WTC11 (cell line): ENCODE measurements at regions not wholly inside any gene's neighbourhood (a gene's known extent, or its start where the extent isn't known, plus 50 kb on each side); places are given as distances from the start of the nearest gene placed in this dataset.

Experiments used
- ATAC-seq: fragments of 200-7000 bp; cut with Tn5 transposase; 2 replicates; pipeline ENCODE4 v1.10.0; 2021; ENCODE audit warnings: mild to moderate bottlenecking, moderate library complexity
- CTCF ChIA-PET: fragments of 300-600 bp; sonication (Branson Sonifier 250); formaldehyde crosslinking; loops from one replicate; lab custom pipeline; 2021; ENCODE audit warnings: antibody characterized with exemption; lab: Charles Lee
- POLR2A ChIA-PET: fragments of 350-600 bp; sonication (Branson Sonifier 250); formaldehyde crosslinking; loops from one replicate; lab custom pipeline; 2021; ENCODE audit warnings: antibody characterized with exemption; lab: Charles Lee
- DNase-seq: peaks from one replicate; pipeline ENCODE4 v3.0.0; 2021; ENCODE audit warnings: low spot score
- H3K27ac Mint-ChIP-seq: 2 replicates; pipeline ENCODE4 v1.8.0; 2021; ENCODE audit warnings: mixed read lengths
- H3K27me3 Mint-ChIP-seq: 2 replicates; pipeline ENCODE4 v1.8.0; 2021; ENCODE audit warnings: low read depth, mild to moderate bottlenecking, moderate library complexity, mixed read lengths
- H3K36me3 Mint-ChIP-seq: 2 replicates; pipeline ENCODE4 v1.8.0; 2021; ENCODE audit warnings: mixed read lengths
- H3K4me1 Mint-ChIP-seq: 2 replicates; pipeline ENCODE4 v1.8.0; 2022; ENCODE audit warnings: mixed read lengths
- H3K4me3 Mint-ChIP-seq: 2 replicates; pipeline ENCODE4 v1.8.0; 2021; ENCODE audit warnings: mild to moderate bottlenecking, moderate library complexity, mixed read lengths
- H3K9me3 Mint-ChIP-seq: 2 replicates; pipeline ENCODE4 v1.8.0; 2021; ENCODE audit warnings: mixed read lengths
- AR ChIP-seq: fragments of 250-450 bp; sonication (Bioruptor Pico); IDR thresholded peaks from 2 replicates; pipeline ENCODE4 v1.9.0; 2021; ENCODE audit warnings: mild to moderate bottlenecking
- ATF3 ChIP-seq: sonication (generic); formaldehyde crosslinking; conservative IDR thresholded peaks from 2 replicates; pipeline ENCODE4 v1.8.1; 2022; ENCODE audit warnings: mild to moderate bottlenecking, missing genetic modification reagents
- ATF6 ChIP-seq: sonication (generic); formaldehyde crosslinking; IDR thresholded peaks from 2 replicates; pipeline ENCODE4 v1.8.1; 2023; ENCODE audit warnings: mild to moderate bottlenecking, missing genetic modification reagents
- CREM ChIP-seq: sonication (generic); formaldehyde crosslinking; IDR thresholded peaks from 2 replicates; pipeline ENCODE4 v1.8.1; 2022; ENCODE audit warnings: mild to moderate bottlenecking, missing genetic modification reagents, moderate library complexity
- E2F4 ChIP-seq: sonication (generic); formaldehyde crosslinking; IDR thresholded peaks from 2 replicates; pipeline ENCODE4 v1.8.1; 2022; ENCODE audit warnings: low read depth, mild to moderate bottlenecking, moderate library complexity, missing genetic modification reagents, borderline replicate concordance
- E2F5 ChIP-seq: sonication (generic); formaldehyde crosslinking; IDR thresholded peaks from 2 replicates; pipeline ENCODE4 v1.8.1; 2022; ENCODE audit warnings: mild to moderate bottlenecking, moderate library complexity, missing genetic modification reagents
- ESRRA ChIP-seq: sonication (generic); formaldehyde crosslinking; IDR thresholded peaks from 2 replicates; pipeline ENCODE4 v1.8.1; 2022; ENCODE audit warnings: mild to moderate bottlenecking, missing genetic modification reagents, borderline replicate concordance
- FOXP4 ChIP-seq: sonication (generic); formaldehyde crosslinking; IDR thresholded peaks from 2 replicates; pipeline ENCODE4 v1.8.0; 2022; ENCODE audit warnings: mild to moderate bottlenecking, missing genetic modification reagents
- NR1H2 ChIP-seq: sonication (generic); formaldehyde crosslinking; IDR thresholded peaks from 2 replicates; pipeline ENCODE4 v1.9.0; 2021; ENCODE audit warnings: mild to moderate bottlenecking, moderate library complexity, missing genetic modification reagents
- RORB ChIP-seq: fragments of 250-450 bp; sonication (Bioruptor Pico); IDR thresholded peaks from 2 replicates; pipeline ENCODE4 v1.9.0; 2021; ENCODE audit warnings: mild to moderate bottlenecking
- STAT6 ChIP-seq: sonication (generic); formaldehyde crosslinking; conservative IDR thresholded peaks from 2 replicates; pipeline ENCODE4 v1.8.1; 2023; ENCODE audit warnings: mild to moderate bottlenecking, low read depth, missing genetic modification reagents, moderate library complexity
- TEAD4 ChIP-seq: sonication (generic); formaldehyde crosslinking; IDR thresholded peaks from 2 replicates; pipeline ENCODE4 v1.8.0; 2022; ENCODE audit warnings: mild to moderate bottlenecking, missing genetic modification reagents
- USF2 ChIP-seq: sonication (generic); formaldehyde crosslinking; IDR thresholded peaks from 2 replicates; pipeline ENCODE4 v1.8.1; 2023; ENCODE audit warnings: mild to moderate bottlenecking, missing genetic modification reagents, moderate library complexity
- ZMAT4 ChIP-seq: fragments of 250-450 bp; sonication (Bioruptor Pico); IDR thresholded peaks from 2 replicates; pipeline ENCODE4 v1.9.0; 2021; ENCODE audit warnings: mild to moderate bottlenecking
- ZNF138 ChIP-seq: sonication (generic); formaldehyde crosslinking; conservative IDR thresholded peaks from 2 replicates; pipeline ENCODE4 v1.8.1; 2022; ENCODE audit warnings: mild to moderate bottlenecking, moderate library complexity, missing genetic modification reagents
- ZNF219 ChIP-seq: sonication (generic); formaldehyde crosslinking; IDR thresholded peaks from 2 replicates; pipeline ENCODE4 v1.8.0; 2023; ENCODE audit warnings: missing genetic modification reagents, mild to moderate bottlenecking, borderline replicate concordance
- ZNF263 ChIP-seq: sonication (generic); formaldehyde crosslinking; IDR thresholded peaks from 2 replicates; pipeline ENCODE4 v1.8.1; 2022; ENCODE audit warnings: low read depth, mild to moderate bottlenecking, moderate library complexity, missing genetic modification reagents
- ZNF512 ChIP-seq: sonication (generic); formaldehyde crosslinking; IDR thresholded peaks from 2 replicates; pipeline ENCODE4 v1.8.1; 2022; ENCODE audit warnings: missing genetic modification reagents, borderline replicate concordance

GRCh38 chr4:58602731-58603359 lies 1492.7 kb upstream of the IGFBP7 start (continued):
- no peak for TF ChIP-seq E2F5 (CRISPR knock-in tag)
- no peak for TF ChIP-seq ZNF263 (CRISPR knock-in tag)
- TF ChIP-seq RORB (CRISPR knock-in tag): no peak

- TF ChIP-seq FOXP4 (CRISPR knock-in tag) (no peak), ATF6 (no peak), ZMAT4 (no peak), ESRRA (CRISPR knock-in tag) (no peak), TEAD4 (no peak), ZNF512 (CRISPR knock-in tag) (no peak), STAT6 (CRISPR knock-in tag) (no peak), ZNF138 (CRISPR knock-in tag) (no peak), ATF3 (no peak), E2F4 (CRISPR knock-in tag) (no peak), ZNF219 (no peak), CREM (CRISPR knock-in tag) (no peak), USF2 (no peak), AR (CRISPR knock-in tag) (no peak), NR1H2 (CRISPR knock-in tag) (no peak)
- DNase-seq (no peak), ATAC-seq (no peak)
- ChIA-PET POLR2A (no interaction called here), CTCF (interaction anchor here (0.6 kb wide), 1 partner anchor 1403 kb away, joined by 3 read pairs; no protein-coding TSS in a partner anchor)
- H3K27me3 Mint-ChIP-seq: no peaks in the 10 kb centered on the region
- H3K4me3 Mint-ChIP-seq: 0 out of 2 replicates have a peak overlapping the region, but pooled peaks have one; percentile 15
- no peaks in the 10 kb centered on the region for H3K36me3 Mint-ChIP-seq
- H3K4me1 Mint-ChIP-seq: peaks cover 87% of the 10 kb centered on the region
- peak overlapping the region; percentile 96 for H3K27ac Mint-ChIP-seq
- H3K9me3 Mint-ChIP-seq: no peaks in the 10 kb centered on the region
Observed at GRCh38 chr4:58602022-58602421, 1491.8 kb upstream of the IGFBP7 start.
